Epithelial cell of esophagus (primary cell): ENCODE measurements at regions not wholly inside any gene's neighbourhood (a gene's known extent, or its start where the extent isn't known, plus 50 kb on each side); places are given as distances from the start of the nearest gene placed in this dataset.

Experiments used
- DNase-seq: peaks from one replicate; pipeline ENCODE4 v3.0.0; 2010; ENCODE audit warnings: low read depth
- H3K4me3 ChIP-seq: 2 replicates; pipeline ENCODE4 v1.5.1; 2011; ENCODE audit warnings: mild to moderate bottlenecking, low read length, control low read depth
- TF ChIP-seq, protein P1 (sequence below): IDR thresholded peaks from 2 replicates; pipeline ENCODE4 v1.5.1; 2011; ENCODE audit warnings: low read depth, mild to moderate bottlenecking, low read length, control low read depth, inconsistent platforms; ENCODE audit not compliant: insufficient read depth; ENCODE audit errors: missing control alignments

DNA sequence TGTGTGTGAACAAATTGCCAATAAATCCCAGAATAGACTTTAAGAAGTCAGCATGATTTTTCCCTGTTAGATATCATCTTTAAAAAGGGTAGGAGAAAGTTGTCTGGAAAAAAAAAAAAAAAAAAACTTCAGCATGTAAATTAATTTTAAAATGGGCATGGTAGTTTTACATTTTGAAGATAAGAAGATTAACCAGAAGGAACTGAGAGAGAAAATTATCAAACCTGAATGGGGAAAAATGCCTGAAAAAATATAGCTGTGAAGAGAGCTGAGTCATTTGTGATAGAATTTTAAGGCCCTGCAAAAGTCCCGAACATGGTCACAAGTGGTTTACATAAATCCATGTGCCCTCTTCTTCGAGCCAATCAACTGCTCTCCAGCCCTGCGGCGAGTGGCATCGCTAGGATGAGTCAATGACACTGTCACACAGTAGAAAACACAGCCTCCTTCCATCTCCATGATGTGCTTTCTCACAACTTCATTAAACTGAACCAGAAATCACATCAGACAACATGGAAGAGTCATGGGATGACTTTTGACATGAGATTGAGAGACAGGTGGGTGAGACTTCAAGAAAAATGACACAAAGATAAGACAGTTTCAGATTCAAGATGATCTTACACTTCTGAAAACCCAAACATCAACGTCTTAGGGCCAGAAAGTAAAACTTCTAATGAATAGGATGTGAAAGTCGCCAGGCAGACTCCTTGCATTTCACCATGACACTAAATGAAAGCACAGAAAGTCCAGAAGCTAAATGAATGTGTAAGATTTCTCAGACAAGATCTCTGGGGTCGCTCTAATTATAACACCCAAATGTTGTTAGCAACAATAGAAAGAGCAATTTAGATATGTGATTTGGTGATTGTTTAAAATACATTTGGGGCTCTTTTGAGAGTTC lies 273.0 kb upstream of the ID2 start:
- H3K4me3 ChIP-seq = no peak overlapping the region
- DNase-seq = no peak
- TF ChIP-seq, protein P1, sequence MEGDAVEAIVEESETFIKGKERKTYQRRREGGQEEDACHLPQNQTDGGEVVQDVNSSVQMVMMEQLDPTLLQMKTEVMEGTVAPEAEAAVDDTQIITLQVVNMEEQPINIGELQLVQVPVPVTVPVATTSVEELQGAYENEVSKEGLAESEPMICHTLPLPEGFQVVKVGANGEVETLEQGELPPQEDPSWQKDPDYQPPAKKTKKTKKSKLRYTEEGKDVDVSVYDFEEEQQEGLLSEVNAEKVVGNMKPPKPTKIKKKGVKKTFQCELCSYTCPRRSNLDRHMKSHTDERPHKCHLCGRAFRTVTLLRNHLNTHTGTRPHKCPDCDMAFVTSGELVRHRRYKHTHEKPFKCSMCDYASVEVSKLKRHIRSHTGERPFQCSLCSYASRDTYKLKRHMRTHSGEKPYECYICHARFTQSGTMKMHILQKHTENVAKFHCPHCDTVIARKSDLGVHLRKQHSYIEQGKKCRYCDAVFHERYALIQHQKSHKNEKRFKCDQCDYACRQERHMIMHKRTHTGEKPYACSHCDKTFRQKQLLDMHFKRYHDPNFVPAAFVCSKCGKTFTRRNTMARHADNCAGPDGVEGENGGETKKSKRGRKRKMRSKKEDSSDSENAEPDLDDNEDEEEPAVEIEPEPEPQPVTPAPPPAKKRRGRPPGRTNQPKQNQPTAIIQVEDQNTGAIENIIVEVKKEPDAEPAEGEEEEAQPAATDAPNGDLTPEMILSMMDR = no peak

DNA sequence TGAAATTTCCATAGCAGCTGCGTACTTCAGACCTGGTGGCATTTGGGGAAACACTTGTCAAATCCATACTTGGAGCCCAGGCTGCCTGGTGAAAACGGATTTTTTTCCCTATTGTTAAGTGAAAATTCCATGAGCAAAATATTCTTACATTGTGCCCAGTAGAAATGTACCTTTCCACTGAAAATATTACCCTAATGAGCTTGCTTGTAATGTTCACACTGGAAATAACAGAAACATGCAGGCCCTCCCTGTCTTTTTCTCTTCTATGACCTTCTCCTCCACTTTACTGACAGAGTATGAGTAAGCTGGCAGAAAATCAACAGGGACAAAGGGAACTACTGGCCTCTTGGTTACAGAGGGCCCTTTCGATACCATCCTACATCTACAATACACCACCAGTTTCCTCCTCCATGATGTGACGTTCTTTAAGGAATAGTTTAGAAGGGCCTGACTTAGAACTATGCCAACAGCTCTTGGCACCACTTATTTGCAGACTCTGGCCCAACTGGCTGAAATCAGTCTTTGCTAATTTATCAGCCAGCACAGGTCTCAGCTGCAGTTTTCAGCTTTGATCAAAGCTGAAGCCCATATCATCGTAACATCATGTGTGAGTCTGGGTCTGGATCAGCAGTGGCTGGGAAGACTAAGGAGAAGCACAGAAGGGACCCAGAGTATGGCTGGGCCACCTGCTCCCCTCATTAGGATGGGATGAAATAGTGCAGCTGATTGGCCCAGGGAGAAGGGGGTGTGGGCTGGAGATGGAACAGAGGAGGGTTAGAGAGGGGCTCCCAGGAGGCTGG lies 272.2 kb upstream of the ID2 start:
- no peak overlapping the region for H3K4me3 ChIP-seq
- TF ChIP-seq, protein P1 = no peak
- DNase-seq = no peak

DNA sequence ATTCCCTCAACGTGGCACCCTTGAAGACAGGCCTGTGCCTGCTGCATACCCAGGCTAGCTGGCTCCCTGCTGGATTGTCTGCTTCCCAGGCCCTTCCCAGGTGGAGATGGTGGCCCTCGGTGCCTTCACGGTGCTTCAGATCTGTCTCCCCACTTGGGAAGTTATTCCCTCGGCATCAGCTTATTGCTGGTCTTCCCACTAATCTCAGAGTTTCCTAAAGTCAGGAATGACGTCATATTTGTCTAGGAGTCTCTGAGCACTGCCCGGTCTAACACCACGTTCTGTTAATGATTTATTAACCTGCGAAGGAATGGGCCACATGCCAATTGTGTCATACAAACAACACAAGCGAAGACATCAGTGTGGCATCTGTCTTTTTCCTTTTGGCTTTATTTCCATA lies 269.8 kb upstream of the ID2 start:
- TF ChIP-seq, protein P1 = no peak
- H3K4me3 ChIP-seq = no peak overlapping the region
- no peak for DNase-seq

DNA sequence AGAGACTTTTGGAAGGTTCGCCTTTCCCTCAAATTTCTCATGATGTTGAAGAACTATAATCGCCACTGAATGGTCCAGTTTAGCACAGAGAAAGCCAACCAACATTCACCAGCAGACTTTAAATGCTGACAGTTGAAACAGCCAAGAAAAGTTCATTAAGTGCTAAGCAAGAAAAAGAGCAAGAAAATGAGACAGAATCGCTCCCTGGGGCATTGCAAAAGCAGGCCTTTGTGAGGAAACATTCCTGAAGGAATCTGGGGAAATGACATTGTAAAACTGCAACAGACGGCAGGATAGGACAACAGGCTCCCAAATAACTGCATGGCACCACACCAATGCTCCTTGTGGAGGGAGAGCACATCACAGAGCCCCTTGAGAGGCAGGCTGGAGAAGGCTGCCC lies 269.3 kb upstream of the ID2 start:
- H3K4me3 ChIP-seq = no peak overlapping the region
- TF ChIP-seq, protein P1 = no peak
- DNase-seq = no peak

DNA sequence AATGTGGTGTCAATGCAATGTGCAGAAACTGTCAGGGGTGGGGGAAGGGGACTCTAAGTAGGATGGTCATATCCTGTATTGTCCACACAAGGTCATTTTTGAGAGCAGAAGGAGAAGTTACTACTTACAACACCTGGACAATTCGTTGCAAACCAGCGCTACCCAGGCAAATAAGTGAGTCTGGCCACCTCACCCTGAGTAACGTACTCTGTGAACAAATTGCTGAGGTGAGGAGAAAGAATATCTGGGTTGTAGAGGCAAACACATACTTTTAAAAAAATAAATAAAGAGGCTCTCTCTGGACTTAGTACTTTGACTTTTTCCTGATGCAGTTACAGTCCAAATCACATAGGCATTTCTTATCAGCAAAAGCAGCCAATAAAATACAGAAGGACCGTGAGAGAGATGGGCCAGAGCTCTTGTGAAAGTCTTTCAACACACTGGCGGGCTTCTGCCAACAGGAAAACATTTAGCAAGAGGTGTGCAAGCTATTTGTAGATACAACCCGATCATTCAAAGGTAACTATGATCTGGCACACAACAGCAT lies 268.2 kb upstream of the ID2 start:
- TF ChIP-seq, protein P1 = no peak
- no peak overlapping the region for H3K4me3 ChIP-seq
- DNase-seq = no peak

DNA sequence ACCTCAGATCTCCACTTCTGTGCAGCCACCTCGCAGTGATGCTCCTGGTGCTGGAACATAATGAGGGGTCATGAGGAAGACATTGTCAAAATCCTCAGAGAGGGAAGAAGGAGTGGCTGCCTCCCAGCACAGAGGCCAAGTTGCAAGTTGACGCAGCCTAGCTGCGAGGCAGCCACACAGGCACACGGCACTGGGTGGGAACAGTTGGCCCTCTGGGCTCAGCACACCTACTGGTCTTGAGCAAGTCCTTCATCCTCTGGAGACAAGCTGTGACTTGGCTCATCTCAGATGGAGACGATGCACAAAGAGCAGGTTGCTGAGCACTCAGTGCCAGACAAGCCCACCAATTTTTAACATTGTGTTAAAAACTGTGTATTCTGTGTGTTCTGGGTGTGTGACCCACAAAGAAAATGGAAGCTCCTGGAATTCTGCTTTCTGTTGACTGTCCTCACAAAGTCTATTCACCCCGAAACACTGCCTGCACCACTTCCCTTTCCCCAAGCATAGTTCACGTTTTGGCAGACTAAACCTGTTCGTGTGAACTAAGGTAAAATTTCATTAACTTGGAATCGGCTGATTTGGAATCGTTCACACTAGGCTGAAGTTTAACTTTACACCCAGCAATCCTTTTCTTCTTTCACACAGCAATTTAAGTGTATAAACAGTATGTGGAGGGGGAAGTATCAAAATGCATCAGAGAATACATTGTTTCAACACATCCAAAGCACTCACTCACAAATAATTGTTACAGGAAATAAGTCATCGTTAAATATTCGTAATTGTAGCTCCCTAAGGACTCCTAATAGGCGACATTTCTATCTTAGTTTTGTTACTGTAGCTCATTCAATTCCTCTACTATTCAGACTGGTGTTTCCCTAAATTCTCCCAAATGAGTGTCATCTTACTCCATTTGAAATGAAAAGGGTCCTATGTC lies 266.6 kb upstream of the ID2 start:
- TF ChIP-seq, protein P1 = no peak
- no peak overlapping the region for H3K4me3 ChIP-seq
- no peak for DNase-seq
